A673 (cell line): ENCODE measurements at regions not wholly inside any gene's neighbourhood (a gene's known extent, or its start where the extent isn't known, plus 50 kb on each side); places are given as distances from the start of the nearest gene placed in this dataset.

Experiments
- BruUV-seq: library from RNA; stranded (reverse); fragments of 400-500 nt; replicated peaks from 2 replicates; lab custom pipeline; 2021; lab: Mats Ljungman, UMichigan
- CTCF ChIA-PET: fragments of 300-600 bp; sonication (Branson Sonifier 250); formaldehyde crosslinking; loops from one replicate; lab custom pipeline; 2022; ENCODE audit warnings: antibody characterized with exemption; lab: Charles Lee
- POLR2A ChIA-PET: fragments of 300-600 bp; sonication (Branson Sonifier 250); formaldehyde crosslinking; loops from one replicate; lab custom pipeline; 2022; ENCODE audit warnings: antibody characterized with exemption; ENCODE audit not compliant: low non-redundant PET; lab: Charles Lee
- DNase-seq: peaks from one replicate; pipeline ENCODE4 v3.0.0-alpha.2; 2015; ENCODE audit warnings: low spot score
- H3K27ac ChIP-seq: fragments of 200-600 bp; sonication (generic); 2 replicates; pipeline ENCODE4 v1.5.1; 2016; ENCODE audit warnings: mixed run types, low read depth, mild to moderate bottlenecking, mixed read lengths, antibody characterized with exemption, low read length; ENCODE audit not compliant: poor library complexity, severe bottlenecking
- H3K27me3 ChIP-seq: fragments of 200-600 bp; sonication (generic); replicated peaks from 2 replicates; pipeline ENCODE4 v1.6.1; 2017; ENCODE audit warnings: mixed run types, low read depth, mild to moderate bottlenecking, mixed read lengths, antibody characterized with exemption, low read length; ENCODE audit not compliant: insufficient read depth, poor library complexity
- H3K36me3 ChIP-seq: fragments of 200-600 bp; sonication (generic); 2 replicates; pipeline ENCODE4 v1.6.1; 2016; ENCODE audit warnings: mixed run types, mild to moderate bottlenecking, mixed read lengths, antibody characterized with exemption, low read length; ENCODE audit not compliant: insufficient read depth, poor library complexity, severe bottlenecking
- H3K4me1 ChIP-seq: fragments of 200-600 bp; sonication (generic); 2 replicates; pipeline ENCODE4 v1.6.1; 2017; ENCODE audit warnings: mixed run types, mild to moderate bottlenecking, mixed read lengths, antibody characterized with exemption, low read length; ENCODE audit not compliant: insufficient read depth, poor library complexity, severe bottlenecking
- H3K4me3 ChIP-seq: fragments of 200-600 bp; sonication (generic); 2 replicates; pipeline ENCODE4 v1.5.1; 2016; ENCODE audit warnings: low read depth, mixed run types, mild to moderate bottlenecking, mixed read lengths, low read length; ENCODE audit not compliant: poor library complexity, severe bottlenecking
- H3K9me3 ChIP-seq: fragments of 200-600 bp; sonication (generic); 2 replicates; pipeline ENCODE4 v1.6.1; 2016; ENCODE audit warnings: mixed run types, low read depth, mild to moderate bottlenecking, mixed read lengths, antibody characterized with exemption, low read length; ENCODE audit not compliant: poor library complexity, severe bottlenecking
- EZH2 ChIP-seq: fragments of 200-600 bp; sonication (generic); IDR thresholded peaks from 2 replicates; pipeline ENCODE4 v1.6.1; 2017; ENCODE audit warnings: borderline replicate concordance, low read depth, mild to moderate bottlenecking, mixed read lengths, antibody characterized with exemption, low read length; ENCODE audit not compliant: poor library complexity, severe bottlenecking
- intact Hi-C: fragments of 100-400 bp; cut with micrococcal nuclease; formaldehyde crosslinking; loops from one replicate; pipeline ENCODE4 v1.10.0; 2022; ENCODE audit not compliant: unreplicated experiment
- TF ChIP-seq, protein P1 (sequence below): fragments of 300-800, 200-600 bp; sonication (generic); conservative IDR thresholded peaks from 2 replicates; pipeline ENCODE4 v1.5.1; 2017; ENCODE audit warnings: low read depth, mild to moderate bottlenecking, antibody characterized with exemption, low read length, moderate library complexity, mixed read lengths

DNA sequence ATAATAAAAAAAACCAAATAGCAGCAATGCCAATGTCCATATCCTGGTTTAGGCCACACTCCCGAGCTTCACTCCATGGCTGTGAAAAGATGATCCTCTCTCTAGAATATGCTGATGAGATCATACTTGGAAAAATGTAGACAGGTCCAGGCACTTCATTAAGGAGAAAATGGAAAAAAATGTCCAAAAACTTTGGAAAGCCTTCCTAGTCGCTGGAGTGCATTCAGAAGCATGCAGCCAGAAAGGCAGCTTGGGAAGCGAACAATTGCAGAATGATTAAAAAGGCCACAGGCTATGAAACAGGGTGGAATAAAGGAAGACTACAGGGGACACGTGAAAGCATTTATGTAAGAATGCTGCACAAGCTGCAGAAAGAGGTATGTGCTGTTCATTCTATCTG is 165.6 kb upstream of the HCCS start:
- Histone ChIP-seq H3K9me3 (peaks cover 3% of the 10 kb centered on the region), H3K4me1 (no peaks in the 10 kb centered on the region), H3K27ac (no peak overlapping the region), H3K4me3 (no peak overlapping the region), H3K27me3 (no peaks in the 10 kb centered on the region), H3K36me3 (no peaks in the 10 kb centered on the region)
- intact Hi-C loops, result no loop called here
- ChIA-PET POLR2A (no interaction called here), CTCF (no interaction called here)
- DNase-seq, result no peak
- BruUV-seq, result no TSS peak
- no peak for TF ChIP-seq EZH2
- TF ChIP-seq, protein P1, sequence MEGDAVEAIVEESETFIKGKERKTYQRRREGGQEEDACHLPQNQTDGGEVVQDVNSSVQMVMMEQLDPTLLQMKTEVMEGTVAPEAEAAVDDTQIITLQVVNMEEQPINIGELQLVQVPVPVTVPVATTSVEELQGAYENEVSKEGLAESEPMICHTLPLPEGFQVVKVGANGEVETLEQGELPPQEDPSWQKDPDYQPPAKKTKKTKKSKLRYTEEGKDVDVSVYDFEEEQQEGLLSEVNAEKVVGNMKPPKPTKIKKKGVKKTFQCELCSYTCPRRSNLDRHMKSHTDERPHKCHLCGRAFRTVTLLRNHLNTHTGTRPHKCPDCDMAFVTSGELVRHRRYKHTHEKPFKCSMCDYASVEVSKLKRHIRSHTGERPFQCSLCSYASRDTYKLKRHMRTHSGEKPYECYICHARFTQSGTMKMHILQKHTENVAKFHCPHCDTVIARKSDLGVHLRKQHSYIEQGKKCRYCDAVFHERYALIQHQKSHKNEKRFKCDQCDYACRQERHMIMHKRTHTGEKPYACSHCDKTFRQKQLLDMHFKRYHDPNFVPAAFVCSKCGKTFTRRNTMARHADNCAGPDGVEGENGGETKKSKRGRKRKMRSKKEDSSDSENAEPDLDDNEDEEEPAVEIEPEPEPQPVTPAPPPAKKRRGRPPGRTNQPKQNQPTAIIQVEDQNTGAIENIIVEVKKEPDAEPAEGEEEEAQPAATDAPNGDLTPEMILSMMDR, result no peak

DNA sequence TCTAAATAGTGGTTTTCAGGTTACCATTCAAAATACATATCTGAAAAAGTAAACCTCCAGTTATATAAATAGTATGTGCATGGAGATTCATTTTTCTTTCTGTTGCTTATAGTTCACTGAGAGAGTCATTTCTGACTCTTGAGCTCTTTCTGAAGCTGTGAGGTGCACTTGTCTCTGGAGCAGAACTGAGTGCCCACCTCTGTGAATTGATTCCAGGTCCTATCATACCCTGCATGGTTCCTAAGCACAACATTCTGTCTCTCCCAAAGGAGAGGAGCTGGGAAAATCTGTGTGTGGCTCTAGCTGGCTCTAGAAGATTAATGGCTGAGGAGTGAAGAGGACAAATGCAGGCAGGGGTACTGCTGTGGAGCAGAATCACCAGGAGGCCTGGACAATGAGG is 161.6 kb upstream of the HCCS start:
- CTCF ChIA-PET, result no interaction called here
- no peaks in the 10 kb centered on the region for H3K4me1 ChIP-seq
- H3K36me3 ChIP-seq, result no peaks in the 10 kb centered on the region
- H3K27me3 ChIP-seq, result no peaks in the 10 kb centered on the region
- no TSS peak for BruUV-seq
- no peak for DNase-seq
- H3K9me3 ChIP-seq, result no peaks in the 10 kb centered on the region
- POLR2A ChIA-PET, result no interaction called here
- H3K4me3 ChIP-seq, result no peak overlapping the region
- H3K27ac ChIP-seq, result no peak overlapping the region
- no peak for TF ChIP-seq EZH2
- TF ChIP-seq, protein P1, result no peak
- intact Hi-C loops, result no loop called here

DNA sequence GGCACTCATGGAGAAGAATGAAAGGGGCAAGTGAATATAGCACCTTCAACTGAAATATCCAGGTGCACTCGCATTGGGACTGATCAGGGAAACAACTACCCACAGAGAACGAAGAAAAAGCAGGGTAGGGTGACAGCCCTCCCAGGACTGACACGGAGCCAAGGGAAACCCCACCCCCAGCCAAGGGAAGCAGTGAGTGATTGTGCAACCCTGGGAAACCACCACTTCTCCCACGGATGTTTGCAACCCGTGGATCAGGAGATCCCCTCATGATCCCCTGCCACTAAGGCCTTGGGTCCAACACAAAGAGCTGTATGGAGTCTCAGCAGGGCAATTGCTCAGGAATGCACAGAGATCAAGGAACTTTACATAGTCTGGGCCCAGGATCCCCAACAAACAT is 158.5 kb upstream of the HCCS start:
- no peak overlapping the region for H3K27ac ChIP-seq
- CTCF ChIA-PET, result no interaction called here
- POLR2A ChIA-PET, result no interaction called here
- no peak for DNase-seq
- no peaks in the 10 kb centered on the region for H3K36me3 ChIP-seq
- H3K4me3 ChIP-seq, result no peak overlapping the region
- H3K4me1 ChIP-seq, result no peaks in the 10 kb centered on the region
- BruUV-seq, result no TSS peak
- no peaks in the 10 kb centered on the region for H3K9me3 ChIP-seq
- no peak for TF ChIP-seq EZH2
- TF ChIP-seq, protein P1, result no peak
- no peaks in the 10 kb centered on the region for H3K27me3 ChIP-seq
- intact Hi-C loops, result loop anchor here (1.0 kb wide), 1 partner anchor 14 kb away; no protein-coding TSS in a partner anchor
